Endothelial cell of umbilical vein (primary cell): ENCODE measurements at regions not wholly inside any gene's neighbourhood (a gene's known extent, or its start where the extent isn't known, plus 50 kb on each side); places are given as distances from the start of the nearest gene placed in this dataset.

ENCODE experiments used
- BruUV-seq: library from RNA; stranded (reverse); fragments of 400-500 nt; replicated peaks from 2 replicates; lab custom pipeline; 2021; lab: Mats Ljungman, UMichigan
- CTCF ChIA-PET: fragments of 300-600, 350-600 bp; sonication (Branson Sonifier 250); formaldehyde crosslinking; loops from one replicate; lab custom pipeline; 2021; ENCODE audit warnings: antibody characterized with exemption, inconsistent platforms; lab: Charles Lee
- POLR2A ChIA-PET: fragments of 300-600, 350-600 bp; sonication (Branson Sonifier 250); formaldehyde crosslinking; loops from one replicate; lab custom pipeline; 2021; ENCODE audit warnings: antibody characterized with exemption, inconsistent platforms; lab: Charles Lee
- DNase-seq: peaks from one replicate; pipeline ENCODE4 v3.0.0-alpha.2; 2011; ENCODE audit warnings: low read depth, low spot score
- FAIRE-seq: peaks from 2 replicates; lab custom pipeline; 2011; peaks lifted over from hg19 to GRCh38; lab: Jason Lieb, UNC
- H2AFZ ChIP-seq: 2 replicates; pipeline ENCODE4 v1.6.0; 2012; ENCODE audit warnings: low read depth, low read length, control low read depth, inconsistent platforms
- H3K27ac ChIP-seq: 2 replicates; pipeline ENCODE4 v1.5.1; 2011; ENCODE audit warnings: low read depth, mild to moderate bottlenecking, control low read depth, low read length, moderate library complexity; ENCODE audit not compliant: insufficient read depth
- H3K27me3 ChIP-seq, 2 experiments: 2 replicates each; pipeline versions ENCODE4 v1.6.0 to v1.6.1; 2011; ENCODE audit warnings: low read length in 2 of 2, mixed read lengths in 1 of 2; ENCODE audit not compliant: control insufficient read depth in 2 of 2, insufficient read depth in 2 of 2
- H3K36me3 ChIP-seq, 2 experiments: 2 replicates in 1 of 2; 3 replicates in 1 of 2; pipeline ENCODE4 v1.5.1; 2011; ENCODE audit warnings: low read length in 2 of 2, mild to moderate bottlenecking in 1 of 2, moderate library complexity in 1 of 2; ENCODE audit not compliant: control insufficient read depth in 2 of 2, insufficient read depth in 2 of 2; ENCODE audit errors: extremely low read depth in 1 of 2
- H3K4me1 ChIP-seq: 3 replicates; pipeline ENCODE4 v1.5.1; 2011; ENCODE audit warnings: mild to moderate bottlenecking, low read length; ENCODE audit not compliant: control insufficient read depth, insufficient read depth; ENCODE audit errors: extremely low read depth
- H3K4me2 ChIP-seq: 2 replicates; pipeline ENCODE4 v1.6.1; 2011; ENCODE audit warnings: low read length, control low read depth, mixed read lengths; ENCODE audit not compliant: insufficient read depth
- H3K4me3 ChIP-seq, 3 experiments: fragments of 200-600 bp in 1 of 3; sonication (generic), shearing (Covaris generic) in 1 of 3; replicated peaks in 1 of 3; 2 replicates each; pipeline ENCODE4 v1.5.1; 2011 to 2016; ENCODE audit warnings: control low read depth in 3 of 3, low read length in 3 of 3, mild to moderate bottlenecking in 2 of 3, inconsistent platforms in 1 of 3, low read depth in 1 of 3, moderate library complexity in 1 of 3; ENCODE audit not compliant: insufficient read depth in 1 of 3
- H3K79me2 ChIP-seq: 2 replicates; pipeline ENCODE4 v1.6.0; 2012; ENCODE audit warnings: low read length, inconsistent platforms; ENCODE audit not compliant: control insufficient read depth, insufficient read depth
- H3K9ac ChIP-seq: replicated peaks from 2 replicates; pipeline ENCODE3; 2011; ENCODE audit warnings: low read length, control low read depth; ENCODE audit not compliant: insufficient read depth; ENCODE audit errors: extremely low read depth
- H3K9me1 ChIP-seq: replicated peaks from 3 replicates; pipeline ENCODE4 v1.6.0; 2011; ENCODE audit warnings: mild to moderate bottlenecking, low read length; ENCODE audit not compliant: control insufficient read depth, insufficient read depth; ENCODE audit errors: extremely low read depth
- H3K9me3 ChIP-seq: replicated peaks from 2 replicates; pipeline ENCODE4 v1.5.1; 2012; ENCODE audit warnings: low read length, inconsistent platforms; ENCODE audit not compliant: control insufficient read depth, insufficient read depth
- H4K20me1 ChIP-seq: replicated peaks from 2 replicates; pipeline ENCODE3; 2011; ENCODE audit warnings: mild to moderate bottlenecking, low read length; ENCODE audit not compliant: control insufficient read depth, insufficient read depth; ENCODE audit errors: extremely low read depth
- EZH2 ChIP-seq: IDR thresholded peaks from 2 replicates; pipeline ENCODE4 v1.6.1; 2012; ENCODE audit warnings: borderline replicate concordance, low read depth, mild to moderate bottlenecking, moderate library complexity, low read length, inconsistent platforms; ENCODE audit not compliant: severe bottlenecking
- FOS ChIP-seq: IDR thresholded peaks from 2 replicates; pipeline ENCODE4 v1.6.1; 2011; ENCODE audit warnings: mild to moderate bottlenecking, low read length, moderate library complexity, borderline replicate concordance; ENCODE audit not compliant: insufficient read depth
- GATA2 ChIP-seq: IDR thresholded peaks from 2 replicates; pipeline ENCODE4 v1.7.0; 2011; ENCODE audit warnings: low read depth, mild to moderate bottlenecking, moderate library complexity, mixed read lengths, low read length; ENCODE audit not compliant: insufficient read length, insufficient read depth
- JUN ChIP-seq: IDR thresholded peaks from 2 replicates; pipeline ENCODE4 v1.6.1; 2011; ENCODE audit warnings: borderline replicate concordance, low read depth; ENCODE audit not compliant: insufficient read length, insufficient read depth
- MYC ChIP-seq: IDR thresholded peaks from one replicate; pipeline ENCODE4 v1.6.1; 2011; ENCODE audit warnings: mild to moderate bottlenecking, low read depth, low read length
- POLR2A ChIP-seq: IDR thresholded peaks from 2 replicates; pipeline ENCODE4 v1.6.1; 2012; ENCODE audit warnings: low read depth, mild to moderate bottlenecking, control low read depth, low read length
- POLR2AphosphoS5 ChIP-seq: IDR thresholded peaks from 2 replicates; pipeline ENCODE4 v1.6.1; 2012; ENCODE audit warnings: low read depth, mild to moderate bottlenecking, control low read depth, low read length, moderate library complexity; ENCODE audit not compliant: insufficient read depth
- dilution Hi-C: fragments of 300-500 bp; cut with MboI; formaldehyde crosslinking; loops from one replicate; pipeline ENCODE4 v1.15.0; 2019; ENCODE audit warnings: low sequenced_read_pairs; ENCODE audit not compliant: extremely low pct_ligation_motif_present
- intact Hi-C: fragments of 100-400 bp; cut with micrococcal nuclease; formaldehyde crosslinking; loops from one replicate; pipeline ENCODE4 v1.10.0; 2022
- TF ChIP-seq, protein P1 (sequence below), 2 donors: IDR thresholded peaks; 1 replicate in 1 of 2; 2 replicates in 1 of 2; pipeline ENCODE4 v1.5.1; 2011; ENCODE audit warnings: low read length in 2 of 2, mild to moderate bottlenecking in 2 of 2, moderate library complexity in 2 of 2, control low read depth in 1 of 2, inconsistent platforms in 1 of 2, low read depth in 1 of 2; ENCODE audit not compliant: insufficient read depth in 1 of 2; ENCODE audit errors: extremely low read depth in 1 of 2
- TF ChIP-seq, protein P2 (sequence below): IDR thresholded peaks from 2 replicates; pipeline ENCODE4 v1.6.1; 2011; ENCODE audit not compliant: insufficient read depth, insufficient read length

DNA sequence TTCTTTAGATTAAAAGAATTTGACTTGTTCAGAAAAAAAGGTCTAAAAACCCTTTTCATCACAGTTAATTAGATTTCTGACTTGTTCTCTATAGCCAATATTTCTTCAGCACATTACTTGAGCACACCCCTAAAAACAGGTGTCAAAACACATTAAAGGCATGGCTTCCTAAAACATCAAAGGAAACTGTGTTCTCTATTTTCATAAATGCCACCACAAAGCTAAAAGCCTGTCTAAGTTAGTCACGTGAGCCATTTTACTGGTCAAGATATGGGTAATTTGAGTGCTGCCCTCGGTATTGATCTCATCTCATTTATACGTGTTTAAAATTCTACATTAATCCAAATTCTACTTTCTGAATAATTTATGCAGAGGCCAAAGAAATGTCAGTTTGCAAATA is 580.5 kb downstream of the HAO1 start:
- no peaks in the 10 kb centered on the region for H3K27me3 ChIP-seq
- no peaks in the 10 kb centered on the region for H3K4me1 ChIP-seq
- H3K4me2 ChIP-seq, result no peak overlapping the region
- H3K4me3 ChIP-seq, result no peak overlapping the region
- TF ChIP-seq, protein P1, sequence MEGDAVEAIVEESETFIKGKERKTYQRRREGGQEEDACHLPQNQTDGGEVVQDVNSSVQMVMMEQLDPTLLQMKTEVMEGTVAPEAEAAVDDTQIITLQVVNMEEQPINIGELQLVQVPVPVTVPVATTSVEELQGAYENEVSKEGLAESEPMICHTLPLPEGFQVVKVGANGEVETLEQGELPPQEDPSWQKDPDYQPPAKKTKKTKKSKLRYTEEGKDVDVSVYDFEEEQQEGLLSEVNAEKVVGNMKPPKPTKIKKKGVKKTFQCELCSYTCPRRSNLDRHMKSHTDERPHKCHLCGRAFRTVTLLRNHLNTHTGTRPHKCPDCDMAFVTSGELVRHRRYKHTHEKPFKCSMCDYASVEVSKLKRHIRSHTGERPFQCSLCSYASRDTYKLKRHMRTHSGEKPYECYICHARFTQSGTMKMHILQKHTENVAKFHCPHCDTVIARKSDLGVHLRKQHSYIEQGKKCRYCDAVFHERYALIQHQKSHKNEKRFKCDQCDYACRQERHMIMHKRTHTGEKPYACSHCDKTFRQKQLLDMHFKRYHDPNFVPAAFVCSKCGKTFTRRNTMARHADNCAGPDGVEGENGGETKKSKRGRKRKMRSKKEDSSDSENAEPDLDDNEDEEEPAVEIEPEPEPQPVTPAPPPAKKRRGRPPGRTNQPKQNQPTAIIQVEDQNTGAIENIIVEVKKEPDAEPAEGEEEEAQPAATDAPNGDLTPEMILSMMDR (IDR thresholded peaks at IDR 0.05; ENCODE audit: extremely low read depth in 1 of 2, insufficient read depth in 1 of 2, low read depth in 1 of 2, low read length in 2 of 2), result no peak
- TF ChIP-seq POLR2AphosphoS5, result no peak
- no peak for TF ChIP-seq FOS
- no peak for TF ChIP-seq MYC
- TF ChIP-seq, protein P2, sequence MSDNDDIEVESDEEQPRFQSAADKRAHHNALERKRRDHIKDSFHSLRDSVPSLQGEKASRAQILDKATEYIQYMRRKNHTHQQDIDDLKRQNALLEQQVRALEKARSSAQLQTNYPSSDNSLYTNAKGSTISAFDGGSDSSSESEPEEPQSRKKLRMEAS, result no peak
- TF ChIP-seq EZH2, result no peak
- no peak for TF ChIP-seq GATA2
- no peak for TF ChIP-seq POLR2A
- no peak for TF ChIP-seq JUN
- ChIA-PET CTCF (no interaction called here), POLR2A (no interaction called here)
- DNase-seq (no peak), FAIRE-seq (no peak)
- intact Hi-C loops (no loop called here), dilution Hi-C loops (no loop called here)
- BruUV-seq, result no TSS peak
- H4K20me1 ChIP-seq, result no peaks in the 10 kb centered on the region
- no peak overlapping the region for H3K9ac ChIP-seq
- H2AFZ ChIP-seq, result no peak overlapping the region
- H3K9me1 ChIP-seq, result no peaks in the 10 kb centered on the region
- H3K27ac ChIP-seq, result no peak overlapping the region
- H3K79me2 ChIP-seq, result no peaks in the 10 kb centered on the region
- no peaks in the 10 kb centered on the region for H3K9me3 ChIP-seq
- H3K36me3 ChIP-seq, result no peaks in the 10 kb centered on the region
